Panc1 (cell line): ENCODE measurements at regions not wholly inside any gene's neighbourhood (a gene's known extent, or its start where the extent isn't known, plus 50 kb on each side); places are given as distances from the start of the nearest gene placed in this dataset.

ENCODE experiments used
- ATAC-seq: fragments of 200-7000 bp; cut with Tn5 transposase; 2 replicates; pipeline ENCODE4 v1.9.1; 2020; ENCODE audit warnings: mild to moderate bottlenecking, moderate library complexity
- BruUV-seq: library from RNA; stranded (reverse); fragments of 400-500 nt; replicated peaks from 2 replicates; lab custom pipeline; 2021; lab: Mats Ljungman, UMichigan
- CTCF ChIA-PET: fragments of 300-600 bp; sonication (Branson Sonifier 250); formaldehyde crosslinking; loops from one replicate; lab custom pipeline; 2022; ENCODE audit warnings: antibody characterized with exemption; lab: Charles Lee
- POLR2A ChIA-PET: fragments of 300-600 bp; sonication (Branson Sonifier 250); formaldehyde crosslinking; loops from one replicate; lab custom pipeline; 2022; ENCODE audit warnings: antibody characterized with exemption; lab: Charles Lee
- DNase-seq: peaks from one replicate; pipeline ENCODE4 v3.0.0-alpha.2; 2010; ENCODE audit warnings: low read depth, low spot score
- H3K27ac ChIP-seq: 2 replicates; pipeline ENCODE4 v1.5.1; 2011; ENCODE audit warnings: mild to moderate bottlenecking, low read length, inconsistent platforms
- H3K27me3 ChIP-seq: fragments of 200-500 bp; sonication (Bioruptor generic); 2 replicates; pipeline ENCODE4 v1.6.0; 2014; ENCODE audit warnings: low read length, inconsistent platforms; ENCODE audit not compliant: control insufficient read depth, insufficient read depth
- H3K36me3 ChIP-seq: fragments of 200-500 bp; sonication (Bioruptor generic); 2 replicates; pipeline ENCODE4 v1.5.1; 2014; ENCODE audit warnings: inconsistent platforms, mild to moderate bottlenecking, low read length, moderate library complexity; ENCODE audit not compliant: control insufficient read depth, insufficient read depth
- H3K4me1 ChIP-seq: 2 replicates; pipeline ENCODE4 v1.5.1; 2011; ENCODE audit warnings: inconsistent platforms, mild to moderate bottlenecking, low read length, moderate library complexity; ENCODE audit not compliant: control insufficient read depth, insufficient read depth
- H3K4me3 ChIP-seq, 2 experiments: 2 replicates each; pipeline ENCODE4 v1.5.1; 2011 to 2012; ENCODE audit warnings: low read depth in 2 of 2, low read length in 2 of 2, mild to moderate bottlenecking in 2 of 2, inconsistent platforms in 1 of 2, moderate library complexity in 1 of 2
- H3K9me3 ChIP-seq: fragments of 200-500 bp; sonication (Bioruptor generic); 2 replicates; pipeline ENCODE4 v1.5.1; 2014; ENCODE audit warnings: low read depth, mild to moderate bottlenecking, inconsistent platforms, low read length, moderate library complexity; ENCODE audit not compliant: control insufficient read depth, insufficient read depth
- CTCF ChIP-seq: fragments of 450-650 bp; IDR thresholded peaks from 2 replicates; pipeline ENCODE4 v1.5.1; 2017; ENCODE audit warnings: mild to moderate bottlenecking
- POLR2AphosphoS5 ChIP-seq: IDR thresholded peaks from 2 replicates; pipeline ENCODE4 v1.6.1; 2012; ENCODE audit warnings: mild to moderate bottlenecking, low read depth, low read length, moderate library complexity
- REST ChIP-seq, 2 experiments: IDR thresholded peaks; 2 replicates each; pipeline ENCODE4 v1.6.1; 2011 to 2012; ENCODE audit warnings: low read depth in 2 of 2, control low read depth in 1 of 2, low read length in 1 of 2, mild to moderate bottlenecking in 1 of 2, moderate library complexity in 1 of 2; ENCODE audit not compliant: insufficient read depth in 1 of 2
- SIN3A ChIP-seq: IDR thresholded peaks from 2 replicates; pipeline ENCODE4 v1.6.1; 2012; ENCODE audit warnings: low read depth, mild to moderate bottlenecking, low read length, moderate library complexity, borderline replicate concordance; ENCODE audit not compliant: insufficient read depth
- TCF7L2 ChIP-seq: IDR thresholded peaks from 2 replicates; pipeline ENCODE4 v1.6.1; 2011; ENCODE audit warnings: mild to moderate bottlenecking, low read depth, low read length, inconsistent platforms
- in situ Hi-C: cut with HindIII; loops from 2 replicates; pipeline ENCODE4 v1.10.0; 2016; ENCODE audit warnings: low sequenced_read_pairs, low pct_unique_long_range_greater_than_20kb
- intact Hi-C: fragments of 100-400 bp; cut with micrococcal nuclease; formaldehyde crosslinking; loops from one replicate; pipeline ENCODE4 v1.10.0; 2022; ENCODE audit not compliant: unreplicated experiment

GRCh38 chr7:119802147-119802546 lies 470.8 kb upstream of the KCND2 start:
- intact Hi-C loops (no loop called here), in situ Hi-C loops (no loop called here)
- no peak for TF ChIP-seq POLR2AphosphoS5
- no peak for TF ChIP-seq REST (IDR thresholded peaks at IDR 0.05; ENCODE audit: insufficient read depth in 1 of 2, low read depth in 2 of 2, low read length in 1 of 2)
- TF ChIP-seq TCF7L2: no peak
- no peak for TF ChIP-seq CTCF
- no peak for TF ChIP-seq SIN3A
- no peaks in the 10 kb centered on the region for H3K27me3 ChIP-seq
- no peak overlapping the region for H3K4me3 ChIP-seq
- ATAC-seq (no peak), DNase-seq (no peak)
- no peaks in the 10 kb centered on the region for H3K9me3 ChIP-seq
- ChIA-PET POLR2A (no interaction called here), CTCF (no interaction called here)
- no TSS peak for BruUV-seq
- no peak overlapping the region for H3K27ac ChIP-seq
- no peaks in the 10 kb centered on the region for H3K36me3 ChIP-seq
- H3K4me1 ChIP-seq: no peaks in the 10 kb centered on the region

GRCh38 chr7:119825091-119825655 lies 447.8 kb upstream of the KCND2 start:
- Histone ChIP-seq H3K27ac (no peak overlapping the region), H3K36me3 (no peaks in the 10 kb centered on the region), H3K4me1 (no peaks in the 10 kb centered on the region), H3K27me3 (no peaks in the 10 kb centered on the region), H3K9me3 (no peaks in the 10 kb centered on the region), H3K4me3 (no peak overlapping the region)
- ChIA-PET POLR2A (no interaction called here), CTCF (no interaction called here)
- in situ Hi-C loops (no loop called here), intact Hi-C loops (no loop called here)
- no peak for DNase-seq
- TF ChIP-seq POLR2AphosphoS5: no peak
- TF ChIP-seq SIN3A: no peak
- TF ChIP-seq CTCF: no peak
- no peak for TF ChIP-seq REST (IDR thresholded peaks at IDR 0.05; ENCODE audit: insufficient read depth in 1 of 2, low read depth in 2 of 2, low read length in 1 of 2)
- TF ChIP-seq TCF7L2: no peak
- no TSS peak for BruUV-seq
- no peak for ATAC-seq
